ENCODE measurements at regions not wholly inside any gene's neighbourhood (a gene's known extent, or its start where the extent isn't known, plus 50 kb on each side); places are given as distances from the start of the nearest gene placed in this dataset.

DNA sequence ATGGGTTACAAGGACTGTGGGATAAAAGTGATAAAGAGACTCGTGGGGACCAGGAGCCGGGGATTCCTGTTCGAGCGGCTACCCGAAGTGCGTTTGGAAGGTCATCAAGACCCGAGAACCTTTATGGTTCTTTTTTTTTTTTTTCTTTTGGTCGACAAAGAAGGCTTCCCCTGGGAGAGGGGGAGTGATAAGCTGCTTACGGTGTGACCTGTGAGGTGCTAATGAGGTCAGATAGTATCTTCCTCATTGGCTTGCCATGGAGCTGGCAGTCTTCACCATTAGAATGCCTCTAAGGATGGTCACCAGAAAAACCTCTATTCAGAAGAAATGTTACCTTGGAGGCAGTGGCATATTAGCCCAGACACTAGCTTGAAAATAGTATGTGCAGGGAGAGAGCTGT lies 92.3 kb upstream of the STEAP4 start:
- Histone ChIP-seq H3K4me1 (ENCODE audit: control insufficient read depth, extremely low read depth, insufficient read depth, low read length) (no peaks in the 10 kb centered on the region), H3K27ac (ENCODE audit: control insufficient read depth, insufficient read depth, low read length) (no peak overlapping the region), H3K27me3 (ENCODE audit: control insufficient read depth, extremely low read depth, insufficient read depth, low read length) (no peaks in the 10 kb centered on the region), H3K9me3 (ENCODE audit: control insufficient read depth, low read depth, low read length) (no peaks in the 10 kb centered on the region), H2AFZ (ENCODE audit: control insufficient read depth, low read length) (no peak overlapping the region), H3K4me3 (ENCODE audit: control insufficient read depth in 2 of 3, extremely low read depth in 1 of 3, insufficient read depth in 2 of 3, low read depth in 1 of 3, low read length in 3 of 3) (no peak overlapping the region), H3K9me1 (ENCODE audit: control insufficient read depth, extremely low read depth, insufficient read depth, low read length) (no peaks in the 10 kb centered on the region), H3K36me3 (ENCODE audit: control insufficient read depth in 2 of 2, extremely low read depth in 1 of 2, insufficient read depth in 2 of 2, low read length in 2 of 2) (no peaks in the 10 kb centered on the region), H3K4me2 (ENCODE audit: control insufficient read depth, extremely low read depth, insufficient read depth, low read depth, low read length) (no peak overlapping the region), H4K20me1 (ENCODE audit: control insufficient read depth, extremely low read depth, insufficient read depth, low read length) (no peaks in the 10 kb centered on the region), H3K9ac (ENCODE audit: control insufficient read depth, extremely low read depth, insufficient read depth, low read length) (no peak overlapping the region), H3K79me2 (ENCODE audit: control insufficient read depth, insufficient read depth, low read length) (no peaks in the 10 kb centered on the region)
- DNase-seq (ENCODE audit: low read depth, low spot score), result no peak
- TF ChIP-seq, protein P1, sequence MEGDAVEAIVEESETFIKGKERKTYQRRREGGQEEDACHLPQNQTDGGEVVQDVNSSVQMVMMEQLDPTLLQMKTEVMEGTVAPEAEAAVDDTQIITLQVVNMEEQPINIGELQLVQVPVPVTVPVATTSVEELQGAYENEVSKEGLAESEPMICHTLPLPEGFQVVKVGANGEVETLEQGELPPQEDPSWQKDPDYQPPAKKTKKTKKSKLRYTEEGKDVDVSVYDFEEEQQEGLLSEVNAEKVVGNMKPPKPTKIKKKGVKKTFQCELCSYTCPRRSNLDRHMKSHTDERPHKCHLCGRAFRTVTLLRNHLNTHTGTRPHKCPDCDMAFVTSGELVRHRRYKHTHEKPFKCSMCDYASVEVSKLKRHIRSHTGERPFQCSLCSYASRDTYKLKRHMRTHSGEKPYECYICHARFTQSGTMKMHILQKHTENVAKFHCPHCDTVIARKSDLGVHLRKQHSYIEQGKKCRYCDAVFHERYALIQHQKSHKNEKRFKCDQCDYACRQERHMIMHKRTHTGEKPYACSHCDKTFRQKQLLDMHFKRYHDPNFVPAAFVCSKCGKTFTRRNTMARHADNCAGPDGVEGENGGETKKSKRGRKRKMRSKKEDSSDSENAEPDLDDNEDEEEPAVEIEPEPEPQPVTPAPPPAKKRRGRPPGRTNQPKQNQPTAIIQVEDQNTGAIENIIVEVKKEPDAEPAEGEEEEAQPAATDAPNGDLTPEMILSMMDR (optimal IDR thresholded peaks at IDR 0.05 in 1 of 3, IDR thresholded peaks at IDR 0.05 in 1 of 3, conservative IDR thresholded peaks at IDR 0.05 in 1 of 3; ENCODE audit: extremely low read depth in 1 of 3, insufficient read depth in 2 of 3, low read length in 3 of 3), result no peak
- no peak for TF ChIP-seq EZH2 (IDR thresholded peaks at IDR 0.05; ENCODE audit: low read length)
- dilution Hi-C loops (cut with MboI; ENCODE audit: extremely low pct_ligation_motif_present, low sequenced_read_pairs), result no loop called here
- no peak for FAIRE-seq

DNA sequence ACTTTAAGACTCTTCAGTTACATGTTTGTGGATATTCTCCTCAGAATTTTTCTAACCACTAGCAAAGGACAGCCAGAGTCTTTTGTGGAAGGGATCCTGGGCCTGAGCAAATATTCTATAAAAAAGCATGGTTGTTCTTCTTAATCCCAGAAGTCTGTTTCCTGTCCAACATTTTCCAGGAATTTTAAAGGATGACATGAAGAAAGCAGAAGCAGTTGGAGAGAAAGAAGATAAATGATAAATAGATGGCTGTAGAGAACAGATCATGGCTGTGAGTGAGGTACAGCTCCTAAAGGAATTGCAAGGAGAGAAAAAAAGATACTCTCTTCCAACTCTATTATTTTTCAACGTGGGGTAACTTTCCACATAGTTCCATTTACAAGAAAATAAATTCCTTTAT lies 91.8 kb upstream of the STEAP4 start:
- no peak overlapping the region for H2AFZ ChIP-seq (ENCODE audit: control insufficient read depth, low read length)
- no peaks in the 10 kb centered on the region for H3K79me2 ChIP-seq (ENCODE audit: control insufficient read depth, insufficient read depth, low read length)
- dilution Hi-C loops (cut with MboI; ENCODE audit: extremely low pct_ligation_motif_present, low sequenced_read_pairs), result no loop called here
- no peaks in the 10 kb centered on the region for H3K36me3 ChIP-seq (ENCODE audit: control insufficient read depth in 2 of 2, extremely low read depth in 1 of 2, insufficient read depth in 2 of 2, low read length in 2 of 2)
- H3K27ac ChIP-seq (ENCODE audit: control insufficient read depth, insufficient read depth, low read length), result no peak overlapping the region
- no peaks in the 10 kb centered on the region for H4K20me1 ChIP-seq (ENCODE audit: control insufficient read depth, extremely low read depth, insufficient read depth, low read length)
- DNase-seq (ENCODE audit: low read depth, low spot score) (no peak), FAIRE-seq (no peak)
- H3K27me3 ChIP-seq (ENCODE audit: control insufficient read depth, extremely low read depth, insufficient read depth, low read length), result no peaks in the 10 kb centered on the region
- no peak overlapping the region for H3K4me2 ChIP-seq (ENCODE audit: control insufficient read depth, extremely low read depth, insufficient read depth, low read depth, low read length)
- no peak overlapping the region for H3K9ac ChIP-seq (ENCODE audit: control insufficient read depth, extremely low read depth, insufficient read depth, low read length)
- TF ChIP-seq, protein P1 (optimal IDR thresholded peaks at IDR 0.05 in 1 of 3, IDR thresholded peaks at IDR 0.05 in 1 of 3, conservative IDR thresholded peaks at IDR 0.05 in 1 of 3; ENCODE audit: extremely low read depth in 1 of 3, insufficient read depth in 2 of 3, low read length in 3 of 3), result no peak
- no peak for TF ChIP-seq EZH2 (IDR thresholded peaks at IDR 0.05; ENCODE audit: low read length)
- no peaks in the 10 kb centered on the region for H3K9me3 ChIP-seq (ENCODE audit: control insufficient read depth, low read depth, low read length)
- H3K4me1 ChIP-seq (ENCODE audit: control insufficient read depth, extremely low read depth, insufficient read depth, low read length), result no peaks in the 10 kb centered on the region
- H3K9me1 ChIP-seq (ENCODE audit: control insufficient read depth, extremely low read depth, insufficient read depth, low read length), result no peaks in the 10 kb centered on the region
- no peak overlapping the region for H3K4me3 ChIP-seq (ENCODE audit: control insufficient read depth in 2 of 3, extremely low read depth in 1 of 3, insufficient read depth in 2 of 3, low read depth in 1 of 3, low read length in 3 of 3)
